Stomach (tissue), 4 donors: ENCODE measurements at regions not wholly inside any gene's neighbourhood (a gene's known extent, or its start where the extent isn't known, plus 50 kb on each side); places are given as distances from the start of the nearest gene placed in this dataset.

Experiments
- EP300 ChIP-seq: sonication (generic); formaldehyde crosslinking; IDR thresholded peaks from one replicate; pipeline ENCODE4 v1.6.1; 2017; ENCODE audit warnings: antibody characterized with exemption
- POLR2A ChIP-seq, 4 donors: fragments of 450-650 bp; IDR thresholded peaks; one replicate each; pipeline ENCODE4 v1.6.1; 2016; ENCODE audit warnings: antibody characterized with exemption in 4 of 4, control low read depth in 2 of 4, mild to moderate bottlenecking in 1 of 4, moderate library complexity in 1 of 4
- POLR2AphosphoS5 ChIP-seq, 3 donors: sonication (generic); formaldehyde crosslinking; IDR thresholded peaks; one replicate each; pipeline ENCODE4 v1.6.1; 2016; ENCODE audit warnings: antibody characterized with exemption in 3 of 3
- TF ChIP-seq, protein P1 (sequence below), 7 experiments: fragments of 450-650 bp in 4 of 7; fragments of 200-600 bp in 3 of 7; sonication (generic) in 3 of 7; IDR thresholded peaks; one replicate each; pipeline ENCODE4 v1.5.1; 2016 to 2019; ENCODE audit warnings: antibody characterized with exemption in 7 of 7, control low read depth in 2 of 7, mild to moderate bottlenecking in 1 of 7

DNA sequence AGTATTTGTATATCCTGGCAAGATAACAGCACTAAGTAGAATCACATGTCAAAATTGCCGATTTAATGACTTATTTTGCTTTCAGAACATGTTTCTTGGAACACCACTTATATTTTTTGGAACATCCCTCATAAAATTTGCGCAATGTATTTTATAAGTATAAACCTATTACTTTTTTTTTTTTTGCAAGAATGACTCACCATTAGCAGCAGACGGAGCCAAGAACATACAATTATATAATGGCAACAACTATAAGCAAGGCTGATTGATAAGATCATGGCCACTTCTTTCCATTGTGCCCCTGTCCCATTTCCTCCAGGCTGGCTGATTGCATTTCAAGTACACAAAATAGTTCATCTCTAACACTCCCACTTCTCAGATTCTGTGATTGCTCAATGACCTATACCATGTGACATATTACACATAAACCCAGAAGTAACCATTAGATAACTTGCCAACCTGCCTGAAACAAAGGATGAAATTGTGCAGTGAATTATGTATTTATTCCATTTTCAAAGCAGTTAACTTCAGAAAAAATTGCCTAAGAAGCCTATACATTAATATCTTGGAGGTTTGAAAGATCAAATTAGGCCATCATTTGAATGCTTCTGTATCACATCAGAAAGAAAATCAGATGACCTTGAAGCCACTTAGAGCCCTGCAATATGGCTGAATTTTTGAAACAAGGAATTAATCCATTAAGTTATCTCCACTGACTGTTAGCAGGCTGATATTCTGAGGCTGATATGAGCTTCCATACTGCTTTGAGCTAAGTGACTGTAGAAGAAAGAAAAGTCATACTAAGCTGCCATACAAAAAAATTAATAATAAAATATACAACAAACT lies 77.8 kb upstream of the PRMT6 start:
- TF ChIP-seq, protein P1, sequence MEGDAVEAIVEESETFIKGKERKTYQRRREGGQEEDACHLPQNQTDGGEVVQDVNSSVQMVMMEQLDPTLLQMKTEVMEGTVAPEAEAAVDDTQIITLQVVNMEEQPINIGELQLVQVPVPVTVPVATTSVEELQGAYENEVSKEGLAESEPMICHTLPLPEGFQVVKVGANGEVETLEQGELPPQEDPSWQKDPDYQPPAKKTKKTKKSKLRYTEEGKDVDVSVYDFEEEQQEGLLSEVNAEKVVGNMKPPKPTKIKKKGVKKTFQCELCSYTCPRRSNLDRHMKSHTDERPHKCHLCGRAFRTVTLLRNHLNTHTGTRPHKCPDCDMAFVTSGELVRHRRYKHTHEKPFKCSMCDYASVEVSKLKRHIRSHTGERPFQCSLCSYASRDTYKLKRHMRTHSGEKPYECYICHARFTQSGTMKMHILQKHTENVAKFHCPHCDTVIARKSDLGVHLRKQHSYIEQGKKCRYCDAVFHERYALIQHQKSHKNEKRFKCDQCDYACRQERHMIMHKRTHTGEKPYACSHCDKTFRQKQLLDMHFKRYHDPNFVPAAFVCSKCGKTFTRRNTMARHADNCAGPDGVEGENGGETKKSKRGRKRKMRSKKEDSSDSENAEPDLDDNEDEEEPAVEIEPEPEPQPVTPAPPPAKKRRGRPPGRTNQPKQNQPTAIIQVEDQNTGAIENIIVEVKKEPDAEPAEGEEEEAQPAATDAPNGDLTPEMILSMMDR (IDR thresholded peaks at IDR 0.05), result no peak
- TF ChIP-seq POLR2AphosphoS5 (IDR thresholded peaks at IDR 0.05) (no peak), POLR2A (IDR thresholded peaks at IDR 0.05) (no peak), EP300 (no peak)
